NB4 (cell line): ENCODE measurements at regions not wholly inside any gene's neighbourhood (a gene's known extent, or its start where the extent isn't known, plus 50 kb on each side); places are given as distances from the start of the nearest gene placed in this dataset.

Source experiments
- DNase-seq: peaks from one replicate; pipeline ENCODE4 v3.0.0; 2010; ENCODE audit warnings: low read depth
- H3K4me3 ChIP-seq: one replicate; pipeline ENCODE4 v1.5.1; 2011; ENCODE audit warnings: mild to moderate bottlenecking, low read depth, low read length, moderate library complexity
- MYC ChIP-seq: IDR thresholded peaks from 2 replicates; pipeline ENCODE4 v1.6.1; 2011; ENCODE audit warnings: low read depth, low read length
- POLR2A ChIP-seq: IDR thresholded peaks from 2 replicates; pipeline ENCODE4 v1.6.1; 2011; ENCODE audit warnings: mild to moderate bottlenecking; ENCODE audit not compliant: insufficient read length; ENCODE audit errors: extremely low read depth
- TF ChIP-seq, protein P1 (sequence below): IDR thresholded peaks from one replicate; pipeline ENCODE4 v1.5.1; 2012; ENCODE audit warnings: low read depth, low read length
- TF ChIP-seq, protein P2 (sequence below): IDR thresholded peaks from 2 replicates; pipeline ENCODE4 v1.6.1; 2011; ENCODE audit warnings: low read depth, low read length

GRCh38 chr4:181753207-181753606 lies 490.0 kb upstream of the TENM3 start:
- DNase-seq, result no peak
- no peak overlapping the region for H3K4me3 ChIP-seq
- TF ChIP-seq POLR2A, result no peak
- TF ChIP-seq, protein P1, sequence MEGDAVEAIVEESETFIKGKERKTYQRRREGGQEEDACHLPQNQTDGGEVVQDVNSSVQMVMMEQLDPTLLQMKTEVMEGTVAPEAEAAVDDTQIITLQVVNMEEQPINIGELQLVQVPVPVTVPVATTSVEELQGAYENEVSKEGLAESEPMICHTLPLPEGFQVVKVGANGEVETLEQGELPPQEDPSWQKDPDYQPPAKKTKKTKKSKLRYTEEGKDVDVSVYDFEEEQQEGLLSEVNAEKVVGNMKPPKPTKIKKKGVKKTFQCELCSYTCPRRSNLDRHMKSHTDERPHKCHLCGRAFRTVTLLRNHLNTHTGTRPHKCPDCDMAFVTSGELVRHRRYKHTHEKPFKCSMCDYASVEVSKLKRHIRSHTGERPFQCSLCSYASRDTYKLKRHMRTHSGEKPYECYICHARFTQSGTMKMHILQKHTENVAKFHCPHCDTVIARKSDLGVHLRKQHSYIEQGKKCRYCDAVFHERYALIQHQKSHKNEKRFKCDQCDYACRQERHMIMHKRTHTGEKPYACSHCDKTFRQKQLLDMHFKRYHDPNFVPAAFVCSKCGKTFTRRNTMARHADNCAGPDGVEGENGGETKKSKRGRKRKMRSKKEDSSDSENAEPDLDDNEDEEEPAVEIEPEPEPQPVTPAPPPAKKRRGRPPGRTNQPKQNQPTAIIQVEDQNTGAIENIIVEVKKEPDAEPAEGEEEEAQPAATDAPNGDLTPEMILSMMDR, result no peak
- TF ChIP-seq MYC, result no peak
- TF ChIP-seq, protein P2, sequence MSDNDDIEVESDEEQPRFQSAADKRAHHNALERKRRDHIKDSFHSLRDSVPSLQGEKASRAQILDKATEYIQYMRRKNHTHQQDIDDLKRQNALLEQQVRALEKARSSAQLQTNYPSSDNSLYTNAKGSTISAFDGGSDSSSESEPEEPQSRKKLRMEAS, result no peak

DNA sequence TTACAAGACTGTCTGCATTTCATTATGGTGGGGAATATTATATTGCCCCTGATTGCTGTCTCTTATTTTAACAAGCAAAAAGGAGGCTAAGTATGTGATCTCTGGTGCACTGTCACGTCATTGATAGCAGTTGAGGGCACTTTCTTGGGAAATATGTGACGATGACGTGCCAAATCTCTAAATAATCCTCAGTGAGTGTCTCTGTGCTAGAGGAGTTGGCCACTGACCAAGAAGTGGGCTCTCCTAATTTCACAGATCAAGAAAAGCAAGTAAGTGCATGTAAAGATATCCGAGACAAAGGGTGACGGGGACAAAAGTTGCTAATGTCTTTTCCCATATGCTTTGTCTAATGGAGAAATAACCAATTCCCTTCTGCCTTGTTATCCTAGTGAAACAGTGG lies 487.4 kb upstream of the TENM3 start:
- H3K4me3 ChIP-seq, result no peak overlapping the region
- TF ChIP-seq, protein P1, result no peak
- TF ChIP-seq, protein P2, result no peak
- TF ChIP-seq POLR2A, result no peak
- no peak for TF ChIP-seq MYC
- no peak for DNase-seq

DNA sequence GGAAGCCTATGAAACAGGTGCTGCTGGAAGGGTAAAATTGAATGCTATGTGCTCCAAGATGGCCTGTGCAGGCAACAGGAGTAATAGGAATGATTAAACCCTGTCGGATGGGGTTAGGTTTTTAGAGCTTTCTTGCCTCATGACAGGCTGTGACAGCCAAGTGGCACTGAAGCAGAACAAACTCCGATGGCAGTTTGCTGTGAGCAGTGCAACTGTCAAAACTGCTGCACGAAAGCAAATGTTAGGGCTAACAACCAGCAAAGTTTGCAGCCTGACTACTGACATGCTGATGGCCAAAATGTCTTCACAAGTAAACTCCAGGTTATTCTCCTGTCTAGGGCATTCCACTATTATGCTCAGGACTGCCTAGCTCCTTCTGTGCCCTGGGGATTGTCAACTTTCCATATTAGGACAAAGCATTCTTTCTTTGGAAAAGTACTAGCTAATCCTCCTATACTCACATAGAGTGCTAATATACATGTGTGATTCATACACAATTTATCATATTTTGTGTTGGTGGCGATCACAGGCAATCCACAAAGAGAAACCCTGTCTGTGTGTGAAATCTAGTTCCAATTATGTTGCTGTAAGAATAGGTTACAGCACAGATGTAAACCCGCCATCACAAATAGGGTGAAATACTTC lies 486.6 kb upstream of the TENM3 start:
- TF ChIP-seq MYC (no peak), POLR2A (no peak)
- TF ChIP-seq, protein P2, result no peak
- TF ChIP-seq, protein P1, result no peak
- no peak overlapping the region for H3K4me3 ChIP-seq
- DNase-seq, result no peak

DNA sequence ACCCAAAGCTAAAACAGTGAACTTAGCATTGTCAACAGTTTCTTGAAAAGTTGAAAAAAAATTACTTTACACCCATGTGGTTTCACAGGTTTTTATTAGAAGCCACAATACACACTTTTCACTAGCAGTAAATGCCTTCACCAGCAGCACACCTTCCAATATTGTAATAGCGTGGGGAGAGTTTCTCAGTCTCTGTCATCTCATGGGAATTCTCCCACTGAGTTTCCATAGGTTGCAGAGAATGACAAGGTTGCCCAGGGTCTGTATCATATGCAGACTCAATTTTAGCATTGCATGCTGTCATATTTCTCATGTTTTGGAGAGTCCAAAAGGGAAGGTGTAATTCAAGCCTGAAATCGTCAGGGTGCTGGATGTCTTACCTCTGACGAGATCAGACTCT lies 486.1 kb upstream of the TENM3 start:
- no peak for DNase-seq
- TF ChIP-seq, protein P1, result no peak
- TF ChIP-seq MYC (no peak), POLR2A (no peak)
- TF ChIP-seq, protein P2, result no peak
- no peak overlapping the region for H3K4me3 ChIP-seq

DNA sequence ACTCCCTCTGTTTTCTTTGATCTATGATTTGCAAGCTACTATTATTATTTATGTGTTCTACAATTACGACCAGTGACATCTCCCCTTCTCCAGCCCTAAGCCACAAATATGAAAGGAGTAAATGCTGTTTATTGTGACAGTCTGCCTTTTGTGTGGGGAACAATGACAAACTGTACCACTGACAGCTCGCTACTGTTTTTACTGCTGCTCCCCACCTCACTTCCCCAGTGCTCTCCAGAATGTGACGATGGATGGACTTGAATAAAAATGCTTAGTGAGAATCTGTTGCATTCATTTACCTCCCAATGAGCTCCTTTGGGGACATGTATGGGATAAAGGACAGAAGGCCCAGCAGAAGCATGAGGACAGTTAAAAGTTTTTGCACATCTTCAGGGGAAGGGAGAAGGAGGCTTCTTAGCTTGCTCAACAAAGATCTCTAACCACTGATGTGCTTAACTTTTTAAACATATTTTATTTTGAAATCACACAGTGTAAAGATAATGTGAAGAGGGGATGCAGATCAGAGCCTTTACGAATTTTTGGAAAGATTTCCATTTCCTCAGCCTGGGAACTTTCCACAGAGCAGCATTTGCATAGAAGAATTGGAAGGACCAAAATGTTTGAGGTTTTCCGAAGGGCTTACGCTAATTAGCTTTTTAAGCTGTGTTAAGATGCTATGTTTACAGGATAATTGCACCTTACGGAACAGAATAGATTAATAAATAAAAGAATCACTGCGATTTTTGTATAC lies 485.1 kb upstream of the TENM3 start:
- TF ChIP-seq, protein P2, result no peak
- TF ChIP-seq POLR2A, result no peak
- TF ChIP-seq, protein P1, result no peak
- no peak for TF ChIP-seq MYC
- no peak for DNase-seq
- H3K4me3 ChIP-seq, result no peak overlapping the region
